Posterior vena cava (tissue), 2 donors: ENCODE measurements at regions not wholly inside any gene's neighbourhood (a gene's known extent, or its start where the extent isn't known, plus 50 kb on each side); places are given as distances from the start of the nearest gene placed in this dataset.
"Not testable (repeated sequence)": the region's sequence is repeated elsewhere in the genome, so short reads cannot be mapped to it uniquely, and the experiment has no call there.

ENCODE experiments used
- DNase-seq: peaks from one replicate; pipeline ENCODE4 v3.0.0-alpha.2; 2020; ENCODE audit warnings: low spot score
- intact Hi-C, 2 donors: fragments of 100-400 bp; cut with DNase I; formaldehyde crosslinking; loops; one replicate each; pipeline versions ENCODE4 v1.14.1 to v1.14.2; 2022 to 2023
- donor health status: DM: yes; HTN: yes; CAD: no.
- donor health status: DM: yes; HTN: yes; CAD: no.

DNA sequence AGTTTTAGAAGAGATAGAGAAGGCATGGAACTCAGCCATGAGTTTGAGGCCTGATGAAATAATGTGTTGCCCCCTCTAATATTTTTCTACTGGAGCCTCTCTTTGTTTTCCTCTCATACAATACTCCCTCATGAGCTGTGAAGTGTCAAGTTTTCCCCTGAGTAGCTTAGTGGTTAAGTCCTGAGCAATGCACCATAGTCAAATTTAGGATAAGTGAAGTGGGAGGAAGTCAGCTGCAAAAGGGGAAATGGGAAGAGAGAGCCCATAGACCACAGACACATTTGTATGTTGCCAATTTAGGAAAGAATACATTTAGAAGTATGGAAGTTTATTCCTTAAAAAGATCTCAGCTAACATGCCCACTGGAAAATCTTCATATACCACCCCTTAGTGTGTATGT, 171.5 kb upstream of the NREP start:
- DNase-seq, result no peak
- intact Hi-C loops, result no loop called here

DNA sequence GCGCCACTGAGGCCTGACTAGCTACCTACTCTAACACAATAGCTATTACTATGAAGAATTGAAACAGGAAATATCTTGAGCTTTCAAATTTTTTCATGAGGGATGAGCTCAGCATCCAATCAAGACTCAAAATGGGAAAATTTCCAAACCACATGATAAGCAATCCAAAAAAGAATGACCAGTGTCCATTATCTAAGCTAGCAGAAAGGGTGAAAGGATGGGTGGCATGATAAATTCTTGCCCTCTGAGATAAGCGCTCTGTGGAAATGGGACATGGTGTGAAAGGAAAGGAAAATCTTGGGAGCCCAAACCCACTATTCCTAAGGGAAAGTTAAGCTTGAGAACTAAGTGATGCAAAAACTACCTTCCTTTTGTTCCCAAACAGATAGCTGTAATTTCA, 170.2 kb upstream of the NREP start:
- intact Hi-C loops, result no loop called here
- no peak for DNase-seq

DNA sequence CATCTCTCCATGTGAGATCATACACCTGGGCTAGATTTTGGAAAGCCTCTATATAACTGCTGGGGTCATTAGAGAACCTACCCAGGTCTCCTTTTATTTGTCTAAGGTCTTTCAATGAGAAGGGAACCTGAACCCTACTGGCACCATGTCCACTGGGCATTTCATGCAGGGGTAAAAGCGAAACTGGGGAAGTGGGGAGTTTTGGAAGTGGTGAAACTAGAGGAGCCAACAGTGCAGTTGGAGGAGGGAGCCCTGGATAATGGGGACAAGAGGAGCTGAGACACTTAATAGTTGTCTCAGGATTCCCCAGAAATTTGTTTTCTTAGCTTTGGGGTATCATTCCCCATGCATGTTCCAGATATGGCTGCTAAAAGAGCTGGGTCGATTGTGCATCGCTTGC, 169.0 kb upstream of the NREP start:
- no peak for DNase-seq
- intact Hi-C loops, result no loop called here

DNA sequence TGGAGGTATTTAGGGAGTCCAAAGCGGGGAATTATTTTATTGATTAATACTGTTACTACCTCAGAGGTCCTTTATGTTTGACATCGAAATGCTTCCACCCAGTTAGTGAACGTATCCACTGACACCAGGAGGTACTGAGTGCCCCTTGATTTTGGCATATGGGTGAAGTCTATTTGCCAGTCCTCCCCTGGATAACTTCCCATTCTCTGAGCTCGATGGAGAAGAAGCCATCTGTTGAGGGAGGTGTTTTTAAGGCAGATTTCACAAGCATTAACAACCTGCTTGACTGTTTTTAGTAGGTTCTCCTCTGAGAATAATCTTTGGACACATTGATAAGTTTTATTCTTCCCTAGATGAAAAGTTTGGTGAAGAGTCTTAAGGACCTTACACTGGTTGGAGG, 165.3 kb upstream of the NREP start:
- no peak for DNase-seq
- intact Hi-C loops, result no loop called here

DNA sequence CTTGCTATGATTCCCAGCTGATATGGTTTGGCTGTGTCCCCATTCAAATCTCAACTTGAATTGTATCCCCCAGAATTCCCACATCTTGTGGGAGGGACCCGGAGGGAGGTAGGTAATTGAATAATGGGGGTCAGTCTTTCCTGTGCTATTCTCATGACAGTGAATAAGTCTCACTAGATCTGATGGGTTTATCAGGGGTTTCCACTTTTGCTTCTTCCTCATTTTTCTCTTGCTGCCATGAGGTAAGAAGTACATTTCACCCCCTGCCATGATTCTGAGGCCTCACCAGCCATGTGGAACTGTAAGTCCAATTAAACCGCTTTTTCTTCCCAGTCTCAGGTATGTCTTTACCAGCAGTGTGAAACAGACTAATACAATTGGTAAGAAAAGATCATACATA, 164.7 kb upstream of the NREP start:
- intact Hi-C loops, DNase-seq: not testable (repeated sequence)

GRCh38 chr5:111914966-111915636, 158.1 kb upstream of the NREP start:
- no peak for DNase-seq
- intact Hi-C loops, result no loop called here

- DNase-seq, result no peak
- intact Hi-C loops, result no loop called here
Measured at GRCh38 chr5:111902436-111902835, 145.4 kb upstream of the NREP start.

- intact Hi-C loops, result no loop called here
- DNase-seq, result no peak
Measured at GRCh38 chr5:111901296-111901695, 144.3 kb upstream of the NREP start.

DNA sequence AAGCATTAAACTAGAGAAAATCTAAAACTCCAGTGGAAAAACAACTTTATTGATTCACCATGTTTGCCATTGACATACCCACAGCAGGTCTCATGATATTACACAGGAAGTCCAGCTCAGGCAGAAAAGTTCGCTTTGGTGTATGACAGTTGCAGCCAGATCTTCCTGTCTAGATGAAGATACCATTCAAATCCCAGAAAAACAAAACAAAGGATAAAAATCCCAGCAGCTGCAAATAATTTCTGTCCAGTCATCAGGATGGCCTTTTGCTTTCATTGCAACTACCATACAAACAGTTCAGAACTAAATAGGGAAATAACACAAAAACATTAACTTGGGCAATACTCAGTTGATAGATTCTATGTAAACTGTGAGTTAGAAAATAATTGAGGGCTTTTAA, 136.0 kb upstream of the NREP start:
- DNase-seq, result no peak
- intact Hi-C loops, result no loop called here

GRCh38 chr5:111887706-111888105, 130.7 kb upstream of the NREP start:
- intact Hi-C loops, result no loop called here
- no peak for DNase-seq

DNA sequence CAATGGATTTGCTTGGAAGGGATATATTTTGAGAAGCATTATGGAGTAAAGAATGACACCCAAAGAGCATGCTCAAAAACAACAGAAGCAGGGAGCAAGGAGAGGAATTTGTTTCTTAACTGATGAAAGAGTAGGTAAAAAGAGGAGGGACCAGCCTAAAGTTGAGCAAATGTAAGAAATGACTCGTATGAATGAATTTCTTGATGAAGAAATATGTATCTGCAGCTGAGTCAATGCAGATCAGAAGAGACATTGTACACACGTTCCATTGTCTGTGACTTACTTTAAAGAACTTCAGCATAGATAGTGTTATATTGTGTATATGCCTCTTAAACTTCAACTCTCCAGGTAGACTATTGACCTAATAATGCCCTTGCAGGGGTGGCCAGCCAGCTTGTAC, 112.7 kb upstream of the NREP start:
- intact Hi-C loops, result no loop called here
- DNase-seq, result no peak

- DNase-seq, result no peak
- intact Hi-C loops, result no loop called here
Measured at GRCh38 chr5:111865356-111865755, 108.4 kb upstream of the NREP start.

DNA sequence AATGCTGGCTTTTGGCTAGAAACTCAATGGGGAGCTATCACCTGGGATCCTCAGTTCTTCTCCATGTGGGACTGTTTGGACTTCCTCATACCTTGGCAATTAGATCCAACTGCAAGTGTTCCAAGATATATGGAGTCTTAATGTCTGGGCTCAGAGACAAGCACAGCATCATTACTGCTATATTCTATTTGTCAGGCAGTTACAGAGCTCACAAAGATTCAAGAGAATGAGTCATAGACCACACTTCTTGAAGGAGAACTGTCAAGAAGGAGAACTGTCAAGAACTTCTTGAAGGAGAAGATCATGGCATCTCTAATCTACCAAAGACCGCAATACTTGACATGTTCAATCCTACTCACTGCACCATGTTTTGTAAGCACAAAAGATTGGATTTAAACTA, 106.8 kb upstream of the NREP start:
- DNase-seq, result no peak
- intact Hi-C loops, result no loop called here

DNA sequence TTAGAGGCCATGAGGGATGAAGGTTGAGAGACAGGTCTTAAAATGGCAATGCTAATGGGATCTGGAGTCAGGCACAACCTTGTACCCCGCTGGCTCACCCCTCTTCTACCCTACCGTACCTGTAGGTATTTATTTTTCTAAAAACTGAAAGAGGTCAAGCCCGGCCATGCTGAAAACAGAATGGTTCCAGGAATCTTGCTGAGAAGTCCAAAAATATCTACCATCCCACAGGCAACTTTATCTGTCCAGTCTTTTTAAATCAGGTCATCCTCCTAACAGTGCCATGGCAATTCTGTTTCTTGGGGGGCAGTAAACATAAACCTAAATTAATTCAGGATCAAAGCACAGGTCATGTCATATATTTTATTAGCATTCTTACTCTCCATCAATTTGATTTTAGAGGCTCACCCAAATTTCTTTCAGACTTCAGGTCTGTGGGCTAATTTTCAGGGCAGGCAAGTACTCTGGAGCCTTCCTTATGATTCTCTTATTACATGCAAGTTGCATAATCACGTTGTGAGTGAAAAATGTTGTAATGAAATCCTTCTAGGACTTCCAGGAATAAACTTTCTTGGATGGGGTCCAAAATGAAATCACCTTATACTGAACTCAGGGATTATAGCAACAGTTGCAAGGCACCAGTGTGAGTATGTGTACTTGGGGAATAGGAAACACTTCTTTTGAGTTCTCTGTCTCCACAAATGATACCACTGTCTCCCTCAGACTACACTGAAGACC, 102.7 kb upstream of the NREP start:
- no peak for DNase-seq
- intact Hi-C loops, result no loop called here

GRCh38 chr5:111859031-111859430, 102.0 kb upstream of the NREP start:
- no peak for DNase-seq
- intact Hi-C loops, result no loop called here

DNA sequence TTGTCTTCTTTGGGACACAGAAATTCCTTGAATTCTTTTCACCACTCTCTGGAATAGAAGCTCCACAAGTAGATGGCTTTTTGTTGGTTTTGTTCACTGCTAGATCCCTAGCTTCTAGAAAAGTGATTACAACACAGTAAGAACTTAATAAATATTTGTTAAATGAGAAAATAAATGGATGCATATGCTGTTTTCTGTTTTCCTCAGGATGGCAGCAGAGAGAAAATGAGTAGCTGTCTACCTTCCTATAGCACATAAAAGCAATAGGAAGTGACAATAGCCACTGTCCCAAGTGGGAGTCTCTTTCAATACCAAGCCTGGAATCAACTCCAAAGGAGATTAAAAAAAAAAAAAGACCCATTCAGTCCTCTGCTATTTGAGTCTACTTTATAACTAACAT, 100.6 kb upstream of the NREP start:
- intact Hi-C loops, result no loop called here
- no peak for DNase-seq

GRCh38 chr5:111856876-111857466, 100.0 kb upstream of the NREP start:
- intact Hi-C loops, result no loop called here
- DNase-seq, result no peak

DNA sequence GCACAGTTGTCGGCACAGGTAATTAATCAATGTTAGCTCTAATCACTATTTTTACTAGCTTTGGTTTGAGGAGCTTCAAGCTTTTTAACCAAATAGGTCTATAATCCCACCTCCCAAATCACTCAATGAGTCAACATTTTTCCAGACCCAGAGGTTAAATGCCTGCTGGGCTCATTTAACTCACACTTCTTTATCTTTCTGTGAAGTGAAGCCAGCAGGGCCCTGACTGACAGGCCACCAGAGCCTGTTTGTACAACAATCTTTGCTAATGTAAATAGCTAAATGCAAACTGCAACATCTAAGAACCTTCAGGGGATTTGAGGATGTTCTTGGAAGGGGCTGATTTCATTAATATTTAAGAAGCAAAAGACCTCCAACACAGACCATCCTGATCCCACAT, 98.4 kb upstream of the NREP start:
- intact Hi-C loops, result no loop called here
- DNase-seq, result no peak

DNA sequence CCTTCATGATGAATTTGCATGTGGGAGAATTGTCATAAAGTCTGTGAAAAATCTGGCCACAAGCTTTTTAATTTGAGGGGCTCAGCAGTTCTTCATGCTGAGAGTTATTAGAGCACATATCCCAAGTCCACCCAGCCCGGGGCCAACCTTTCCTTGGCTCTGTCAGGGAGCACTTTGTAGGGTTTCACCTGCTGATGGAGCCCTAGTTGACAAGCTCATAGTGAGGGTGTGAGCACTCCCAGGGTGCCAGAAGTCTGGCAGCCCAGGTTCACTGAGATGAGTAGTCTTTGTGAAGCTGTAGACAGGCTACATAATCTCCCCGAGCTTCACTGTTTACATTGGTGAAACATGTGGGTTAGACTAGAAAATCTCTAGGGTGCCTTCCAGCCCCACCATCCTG, 97.2 kb upstream of the NREP start:
- intact Hi-C loops, result no loop called here
- no peak for DNase-seq

GRCh38 chr5:111853748-111854147, 96.8 kb upstream of the NREP start:
- intact Hi-C loops, result no loop called here
- no peak for DNase-seq
